Ishikawa (cell line): ENCODE measurements at regions not wholly inside any gene's neighbourhood (a gene's known extent, or its start where the extent isn't known, plus 50 kb on each side); places are given as distances from the start of the nearest gene placed in this dataset.

Experiments used
- CEBPB ChIP-seq: IDR thresholded peaks from 2 replicates; pipeline ENCODE4 v1.6.1; 2012
- EP300 ChIP-seq: IDR thresholded peaks from 2 replicates; pipeline ENCODE4 v1.6.1; 2012; ENCODE audit warnings: borderline replicate concordance
- NFIC ChIP-seq: IDR thresholded peaks from 2 replicates; pipeline ENCODE4 v1.6.1; 2012
- RAD21 ChIP-seq: IDR thresholded peaks from 2 replicates; pipeline ENCODE4 v1.6.1; 2012; ENCODE audit warnings: low read depth
- TAF1 ChIP-seq: IDR thresholded peaks from 2 replicates; pipeline ENCODE4 v1.6.1; 2012; ENCODE audit warnings: low read depth, mild to moderate bottlenecking
- TEAD4 ChIP-seq: IDR thresholded peaks from 2 replicates; pipeline ENCODE4 v1.6.1; 2012
- YY1 ChIP-seq: IDR thresholded peaks from 2 replicates; pipeline ENCODE4 v1.6.1; 2012; ENCODE audit warnings: low read depth
- TF ChIP-seq, protein P1 (sequence below): IDR thresholded peaks from 2 replicates; pipeline ENCODE4 v1.6.1; 2012; ENCODE audit warnings: low read depth, mild to moderate bottlenecking

DNA sequence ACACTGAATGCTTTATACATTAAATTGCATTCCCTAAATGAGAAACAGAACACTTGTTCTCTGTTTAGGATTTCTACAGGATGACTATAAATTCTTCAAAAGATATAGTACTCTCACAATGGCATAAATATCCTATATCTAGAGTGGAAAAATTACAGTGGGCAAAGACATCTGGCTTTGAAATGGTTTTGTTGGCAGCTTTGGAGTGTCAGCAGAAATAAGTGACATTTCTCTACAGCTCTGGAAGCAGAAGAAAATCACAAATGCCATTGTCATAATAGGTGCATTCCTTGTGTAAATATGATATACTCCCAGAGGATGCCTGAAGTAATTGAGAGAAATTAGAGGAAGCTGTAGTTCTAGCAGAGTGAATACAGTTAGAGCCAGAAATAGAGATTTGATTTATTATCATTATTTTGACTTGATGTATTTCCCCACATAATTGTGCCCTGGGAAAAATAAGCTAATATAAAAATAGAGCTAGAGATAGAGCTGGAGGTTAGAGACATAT is 95.9 kb upstream of the GALNTL6 start:
- TF ChIP-seq, protein P1, sequence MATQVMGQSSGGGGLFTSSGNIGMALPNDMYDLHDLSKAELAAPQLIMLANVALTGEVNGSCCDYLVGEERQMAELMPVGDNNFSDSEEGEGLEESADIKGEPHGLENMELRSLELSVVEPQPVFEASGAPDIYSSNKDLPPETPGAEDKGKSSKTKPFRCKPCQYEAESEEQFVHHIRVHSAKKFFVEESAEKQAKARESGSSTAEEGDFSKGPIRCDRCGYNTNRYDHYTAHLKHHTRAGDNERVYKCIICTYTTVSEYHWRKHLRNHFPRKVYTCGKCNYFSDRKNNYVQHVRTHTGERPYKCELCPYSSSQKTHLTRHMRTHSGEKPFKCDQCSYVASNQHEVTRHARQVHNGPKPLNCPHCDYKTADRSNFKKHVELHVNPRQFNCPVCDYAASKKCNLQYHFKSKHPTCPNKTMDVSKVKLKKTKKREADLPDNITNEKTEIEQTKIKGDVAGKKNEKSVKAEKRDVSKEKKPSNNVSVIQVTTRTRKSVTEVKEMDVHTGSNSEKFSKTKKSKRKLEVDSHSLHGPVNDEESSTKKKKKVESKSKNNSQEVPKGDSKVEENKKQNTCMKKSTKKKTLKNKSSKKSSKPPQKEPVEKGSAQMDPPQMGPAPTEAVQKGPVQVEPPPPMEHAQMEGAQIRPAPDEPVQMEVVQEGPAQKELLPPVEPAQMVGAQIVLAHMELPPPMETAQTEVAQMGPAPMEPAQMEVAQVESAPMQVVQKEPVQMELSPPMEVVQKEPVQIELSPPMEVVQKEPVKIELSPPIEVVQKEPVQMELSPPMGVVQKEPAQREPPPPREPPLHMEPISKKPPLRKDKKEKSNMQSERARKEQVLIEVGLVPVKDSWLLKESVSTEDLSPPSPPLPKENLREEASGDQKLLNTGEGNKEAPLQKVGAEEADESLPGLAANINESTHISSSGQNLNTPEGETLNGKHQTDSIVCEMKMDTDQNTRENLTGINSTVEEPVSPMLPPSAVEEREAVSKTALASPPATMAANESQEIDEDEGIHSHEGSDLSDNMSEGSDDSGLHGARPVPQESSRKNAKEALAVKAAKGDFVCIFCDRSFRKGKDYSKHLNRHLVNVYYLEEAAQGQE: no peak
- TF ChIP-seq YY1 (no peak), RAD21 (no peak), EP300 (no peak), TEAD4 (no peak), CEBPB (no peak), NFIC (no peak), TAF1 (no peak)
